HG03175 (cell line): ENCODE measurements at regions not wholly inside any gene's neighbourhood (a gene's known extent, or its start where the extent isn't known, plus 50 kb on each side); places are given as distances from the start of the nearest gene placed in this dataset.
"Not testable (repeated sequence)": the region's sequence is repeated elsewhere in the genome, so short reads cannot be mapped to it uniquely, and the experiment has no call there.

Source experiments
- ATAC-seq: cut with Tn5 transposase; IDR thresholded peaks from one replicate; pipeline ENCODE4 v1.9.1; 2021; ENCODE audit warnings: mild to moderate bottlenecking, moderate library complexity; ENCODE audit not compliant: unreplicated experiment

- no peak for ATAC-seq
These were observed 193.4 kb upstream of the CPHXL start for GRCh38 chr16:75919664-75920063.

- ATAC-seq: no peak
These were observed 195.0 kb upstream of the CPHXL start for GRCh38 chr16:75921281-75921680.

- no peak for ATAC-seq
These were observed 196.0 kb upstream of the CPHXL start for GRCh38 chr16:75922250-75922649.

- no peak for ATAC-seq
These were observed 198.1 kb upstream of the CPHXL start for GRCh38 chr16:75924397-75924796.

GRCh38 chr16:75927810-75928209 is 201.5 kb upstream of the CPHXL start:
- ATAC-seq: no peak

GRCh38 chr16:75928295-75928694 is 202.0 kb upstream of the CPHXL start:
- ATAC-seq: no peak

GRCh38 chr16:75929046-75929445 is 202.8 kb upstream of the CPHXL start:
- no peak for ATAC-seq

GRCh38 chr16:75931043-75931442 is 204.8 kb upstream of the CPHXL start:
- no peak for ATAC-seq

- ATAC-seq: no peak
These were observed 205.7 kb upstream of the CPHXL start for GRCh38 chr16:75931970-75932369.

- no peak for ATAC-seq
These were observed 212.5 kb upstream of the CPHXL start for GRCh38 chr16:75938818-75939217.

- ATAC-seq: no peak
These were observed 216.1 kb upstream of the CPHXL start for GRCh38 chr16:75942351-75942750.

- no peak for ATAC-seq
These were observed 216.6 kb upstream of the CPHXL start for GRCh38 chr16:75942936-75943335.

GRCh38 chr16:75943705-75944514 is 217.6 kb upstream of the CPHXL start:
- no peak for ATAC-seq

GRCh38 chr16:75945916-75946457 is 219.7 kb upstream of the CPHXL start:
- ATAC-seq: no peak

GRCh38 chr16:75947626-75948239 is 221.4 kb upstream of the CPHXL start:
- ATAC-seq: no peak

GRCh38 chr16:75948441-75948840 is 222.2 kb upstream of the CPHXL start:
- no peak for ATAC-seq

- no peak for ATAC-seq
These were observed 222.6 kb upstream of the CPHXL start for GRCh38 chr16:75948886-75949285.

GRCh38 chr16:75952124-75952523 is 225.8 kb upstream of the CPHXL start:
- ATAC-seq: no peak

- ATAC-seq: no peak
These were observed 231.6 kb upstream of the CPHXL start for GRCh38 chr16:75957870-75958269.

GRCh38 chr16:75965504-75966374 is 239.4 kb upstream of the CPHXL start:
- no peak for ATAC-seq

GRCh38 chr16:75969120-75969519 is 242.8 kb upstream of the CPHXL start:
- not testable (repeated sequence) for ATAC-seq
